HUDEP-2 (cell line): ENCODE measurements at regions not wholly inside any gene's neighbourhood (a gene's known extent, or its start where the extent isn't known, plus 50 kb on each side); places are given as distances from the start of the nearest gene placed in this dataset.

ENCODE experiments used
- DNase-seq, 76 experiments: peaks; one replicate each; lab custom pipeline; 2025; ENCODE audit not compliant: unreplicated experiment in 76 of 76; lab: John Stamatoyannopoulos, UW

DNA sequence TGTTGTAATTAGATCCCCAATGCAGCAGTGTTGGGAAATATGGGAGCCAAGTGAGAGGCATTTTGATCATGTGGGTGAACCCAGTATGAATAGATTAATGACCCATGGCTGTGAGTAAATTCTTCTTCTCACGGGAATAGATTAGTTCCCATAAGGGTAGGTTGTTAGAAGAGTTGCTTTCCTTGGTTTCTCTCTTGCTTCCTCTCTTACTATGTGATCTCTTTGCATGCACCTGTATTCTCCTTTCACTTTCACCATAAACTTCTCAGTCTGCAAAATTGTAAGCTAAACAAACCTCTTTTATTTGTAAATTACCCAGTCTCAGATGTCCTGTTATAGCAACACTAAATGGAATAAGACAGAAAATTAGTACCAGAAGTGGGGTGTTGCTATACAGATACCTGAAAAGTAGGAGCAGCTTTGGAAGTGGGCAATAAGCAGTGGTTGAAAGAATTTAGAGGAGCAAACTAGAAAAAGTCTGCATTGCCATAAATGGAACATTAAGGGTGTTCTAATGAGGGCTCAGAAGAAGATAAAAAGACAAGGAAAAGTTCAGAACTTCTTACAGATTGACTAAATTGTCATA is 1090.0 kb upstream of the ARRDC3 start:
- DNase-seq = no peak

DNA sequence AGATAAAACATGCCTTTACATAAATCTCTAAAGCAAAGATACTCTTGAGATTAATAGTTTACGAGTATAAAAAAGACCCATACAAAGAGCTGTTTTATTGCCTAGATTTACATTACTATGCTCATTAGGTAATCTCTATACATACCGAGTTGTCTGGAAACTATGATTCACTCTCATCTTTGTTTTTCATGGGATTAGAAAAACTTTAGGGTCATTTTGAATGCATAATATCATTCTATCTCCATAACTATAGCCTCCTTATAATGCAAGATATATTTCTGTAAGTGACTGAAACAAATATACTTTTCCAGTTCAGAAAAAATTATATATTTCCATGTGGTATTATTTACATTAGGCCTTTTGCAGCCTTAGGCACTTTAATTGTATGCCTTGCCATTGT is 1088.7 kb upstream of the ARRDC3 start:
- DNase-seq = no peak

DNA sequence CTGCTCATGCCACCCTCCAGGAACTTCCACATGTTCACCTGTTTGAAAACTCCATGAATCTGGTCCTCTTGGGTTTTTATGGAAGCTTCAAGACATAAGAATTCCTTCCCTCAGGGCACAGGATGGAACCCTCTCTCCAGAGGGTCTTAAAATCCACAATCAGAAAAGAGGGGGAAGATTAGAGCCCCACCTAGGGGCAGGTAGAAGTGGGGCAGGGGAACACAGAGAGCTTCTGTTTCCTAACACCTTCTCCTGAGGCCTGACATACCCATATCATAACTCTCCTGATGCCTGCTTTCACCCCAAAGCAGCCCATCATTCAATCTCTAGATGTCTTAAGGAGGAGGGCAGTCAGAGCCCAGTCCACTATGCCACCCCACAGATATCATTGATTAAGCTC is 1087.7 kb upstream of the ARRDC3 start:
- DNase-seq = no peak

DNA sequence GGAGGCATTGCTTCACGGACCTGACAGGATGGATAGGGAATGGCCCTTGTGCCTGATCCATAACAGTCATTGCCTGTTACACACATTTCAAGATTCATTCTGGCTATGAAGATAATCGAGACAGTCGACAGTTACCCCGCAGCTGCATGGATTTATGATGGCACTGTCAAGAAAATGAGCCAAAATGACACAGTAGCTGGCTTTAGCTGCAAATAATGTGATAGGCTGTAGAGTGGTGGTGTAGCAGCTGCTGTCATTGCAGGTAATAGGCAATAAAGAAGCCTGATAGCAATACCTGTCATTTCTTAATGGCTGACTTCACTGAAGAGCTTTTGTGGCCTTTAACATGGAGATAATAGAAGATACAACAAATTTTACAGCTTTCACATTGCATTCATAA is 1085.2 kb upstream of the ARRDC3 start:
- DNase-seq = no peak

DNA sequence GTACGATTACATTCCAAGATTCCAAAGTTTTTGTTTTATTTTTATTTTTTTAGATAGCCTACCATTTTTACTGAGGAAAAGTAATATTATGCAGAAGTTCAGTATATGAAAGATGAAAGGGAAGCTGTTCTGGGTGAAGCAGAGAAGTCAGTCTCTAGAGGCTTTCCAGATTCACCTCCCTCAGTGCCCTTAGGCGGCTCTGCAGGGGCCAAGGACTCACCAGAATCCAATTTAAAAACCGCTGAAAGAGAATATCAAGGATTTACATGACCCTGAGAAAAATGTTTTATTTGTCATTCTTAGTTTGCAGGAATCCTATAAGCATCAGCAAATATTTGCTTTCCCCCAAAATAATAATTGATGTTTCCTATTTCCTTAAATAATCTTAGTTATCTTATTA is 1084.6 kb upstream of the ARRDC3 start:
- no peak for DNase-seq

DNA sequence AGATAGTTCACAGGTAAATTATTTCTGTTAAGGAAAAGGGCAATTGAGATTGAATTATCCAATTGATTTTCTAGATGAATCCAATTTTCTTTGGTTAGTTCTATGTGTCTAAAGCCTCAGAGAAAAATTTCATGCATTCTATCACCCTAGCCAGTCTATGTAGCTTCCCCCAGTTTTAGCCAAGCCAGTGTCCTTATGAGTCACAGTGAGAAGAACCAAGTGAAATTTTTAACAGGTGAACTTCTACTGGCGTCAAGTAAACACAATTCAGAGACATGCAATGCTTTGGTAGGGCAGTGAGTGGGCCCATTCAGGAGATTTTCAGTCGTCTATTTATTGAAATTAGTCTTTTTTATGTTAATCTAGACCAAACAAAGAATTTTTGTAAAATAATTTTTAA is 1077.4 kb upstream of the ARRDC3 start:
- DNase-seq = no peak

DNA sequence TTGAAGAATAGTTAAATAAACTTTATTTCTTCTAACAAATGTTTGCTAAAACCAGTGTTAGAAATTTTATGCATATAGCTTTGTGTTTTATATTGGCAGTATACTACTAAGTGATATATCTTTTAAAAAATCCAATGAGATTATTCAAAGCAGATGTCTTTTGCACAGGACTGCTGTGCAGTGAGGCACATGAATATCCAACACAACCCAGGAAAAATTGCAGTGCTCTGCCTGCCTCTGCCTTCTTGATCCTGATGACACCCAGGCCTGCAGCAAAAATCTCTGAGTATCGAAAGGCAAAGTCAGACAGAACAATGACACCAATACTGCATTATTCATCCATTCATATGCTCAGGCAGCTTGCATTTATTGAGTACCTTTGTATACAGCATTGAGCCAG is 1076.5 kb upstream of the ARRDC3 start:
- DNase-seq = no peak

DNA sequence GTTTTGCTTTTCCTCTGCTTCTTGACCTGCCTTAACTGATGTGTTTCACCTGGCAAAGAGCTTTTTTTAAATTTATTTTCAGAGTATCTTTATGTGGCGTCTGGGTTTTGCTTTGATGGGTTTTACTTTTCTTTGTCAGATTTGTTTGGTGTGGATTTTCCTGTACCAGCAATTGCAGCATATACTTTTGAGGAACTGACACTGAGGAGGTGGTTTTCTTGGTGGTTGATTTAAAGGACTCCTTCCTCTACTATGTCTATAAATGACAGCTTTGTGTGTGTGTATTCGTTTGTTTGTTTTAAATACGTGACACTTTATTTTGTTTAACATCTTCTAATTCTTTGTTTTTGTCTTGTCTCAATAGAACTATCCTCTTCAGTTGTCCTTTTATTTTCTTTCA is 1071.9 kb upstream of the ARRDC3 start:
- no peak for DNase-seq

DNA sequence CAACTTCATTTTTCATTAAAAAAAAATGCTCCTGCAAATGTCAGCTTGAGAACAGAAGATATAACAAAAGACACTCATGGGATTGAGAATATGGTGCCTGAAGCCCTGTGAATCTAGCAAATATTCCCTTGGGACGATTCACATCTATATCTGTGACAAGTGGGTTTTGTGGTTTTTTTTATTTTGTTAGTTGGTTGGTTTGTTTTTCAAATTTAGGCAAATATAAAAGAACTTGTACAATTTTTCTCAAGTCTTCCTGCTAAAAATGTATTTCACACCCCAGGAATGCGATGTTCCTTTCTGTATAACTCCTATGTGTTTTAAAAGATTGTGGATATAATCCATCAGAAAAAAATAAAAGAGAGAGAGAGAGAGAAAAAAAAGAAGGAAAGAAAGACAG is 1061.8 kb upstream of the ARRDC3 start:
- DNase-seq = no peak

DNA sequence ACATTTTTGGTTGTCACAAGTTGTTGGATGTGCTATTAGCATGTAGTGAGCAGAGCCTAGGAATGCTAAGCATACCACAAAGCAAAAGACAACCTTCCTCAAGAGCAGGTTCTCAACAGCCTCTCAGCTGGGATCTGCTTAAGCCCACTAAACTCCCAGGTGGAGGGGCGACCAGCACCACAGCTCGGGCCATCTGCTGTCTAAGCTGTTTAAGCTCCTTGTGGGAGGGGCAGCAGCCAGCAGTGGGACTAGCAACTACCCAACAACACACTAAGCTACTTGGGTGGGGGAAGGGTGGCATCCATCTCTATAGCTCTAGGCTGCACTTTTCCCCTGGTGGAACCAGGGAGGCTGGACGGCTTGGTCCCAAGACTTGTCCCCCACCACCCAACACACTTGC is 1052.7 kb upstream of the ARRDC3 start:
- no peak for DNase-seq

DNA sequence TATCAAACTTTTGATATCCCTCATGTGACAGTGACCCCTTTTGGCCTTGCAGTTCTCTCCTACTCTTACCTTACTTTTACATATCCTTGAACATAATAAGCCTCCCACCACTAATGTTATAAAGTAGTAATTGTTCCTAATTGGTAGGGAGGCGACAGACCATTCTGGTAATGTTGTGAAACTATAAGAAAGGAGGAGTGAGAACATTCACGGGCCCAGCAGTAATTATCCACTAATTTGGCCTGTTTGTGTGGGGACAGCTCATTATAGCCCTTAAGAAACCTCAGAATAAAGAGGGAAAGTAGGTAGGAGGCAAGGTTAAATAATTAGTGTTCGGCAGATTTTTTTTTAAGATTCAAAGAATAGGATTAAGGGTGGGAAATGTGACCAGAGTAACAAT is 1046.5 kb upstream of the ARRDC3 start:
- no peak for DNase-seq

DNA sequence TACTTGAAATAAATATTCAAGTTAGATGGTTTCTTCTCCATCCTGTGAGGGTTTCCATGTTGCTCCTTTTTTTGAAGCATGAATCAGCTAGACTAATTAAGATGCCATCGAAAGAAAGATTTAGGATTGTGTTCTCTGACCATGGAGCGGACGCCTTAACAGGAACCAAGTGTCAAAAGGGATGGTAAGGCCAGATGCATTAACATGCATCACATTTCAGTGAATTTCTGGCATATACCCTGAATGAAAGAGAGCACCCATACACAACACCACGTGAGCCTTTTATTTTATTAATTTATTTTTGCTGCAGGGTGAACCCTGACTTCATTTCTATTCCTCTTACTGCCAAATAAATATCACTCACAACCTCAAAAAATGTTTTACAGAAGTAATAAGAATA is 1045.3 kb upstream of the ARRDC3 start:
- no peak for DNase-seq

DNA sequence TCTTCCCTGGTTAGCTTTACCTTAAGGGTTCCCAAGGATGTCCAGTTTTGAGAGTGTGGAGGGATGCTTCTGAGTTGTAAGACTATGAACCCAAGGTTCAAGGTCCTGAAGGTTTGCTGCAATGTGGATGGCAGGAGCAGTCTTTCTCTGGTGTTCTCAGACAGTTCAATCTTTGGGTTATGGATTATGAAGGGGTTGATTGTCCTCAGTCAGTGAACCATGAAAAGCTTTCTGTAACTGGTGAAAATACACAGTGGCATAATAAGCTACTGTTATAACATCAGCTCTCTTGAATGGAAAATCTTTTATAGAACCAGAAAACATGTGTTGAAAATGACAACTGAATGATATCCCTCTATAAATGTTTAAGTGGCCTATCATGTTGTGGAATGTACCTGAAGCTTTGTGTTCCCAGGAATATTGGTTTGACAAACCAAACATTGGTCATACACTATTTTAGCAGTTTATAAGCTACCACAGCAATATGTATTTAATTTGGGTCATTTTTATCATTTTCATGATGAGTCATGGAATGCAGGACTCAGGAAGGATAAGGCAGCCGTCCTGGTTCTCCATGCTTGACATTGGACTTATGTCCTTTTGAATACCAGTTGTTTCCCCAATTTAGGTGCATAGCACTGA is 1041.8 kb upstream of the ARRDC3 start:
- DNase-seq = no peak

DNA sequence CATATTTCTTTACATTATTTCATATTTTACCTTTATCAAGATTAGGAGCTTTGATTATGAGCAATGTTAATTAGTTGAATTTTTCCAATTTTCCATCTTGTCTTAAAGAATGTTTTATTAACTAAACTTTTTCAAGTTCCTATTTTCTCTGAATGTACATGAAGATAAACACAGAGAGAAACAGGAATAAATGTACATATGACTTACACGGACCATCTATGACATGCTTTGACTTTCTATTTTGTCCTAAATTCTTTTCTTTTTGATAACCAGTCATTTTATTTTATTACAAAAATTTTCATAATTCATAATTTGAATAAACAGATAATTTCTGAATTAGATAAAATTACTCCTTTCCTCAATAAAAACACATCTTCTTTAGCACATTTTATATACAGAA is 1038.8 kb upstream of the ARRDC3 start:
- no peak for DNase-seq

DNA sequence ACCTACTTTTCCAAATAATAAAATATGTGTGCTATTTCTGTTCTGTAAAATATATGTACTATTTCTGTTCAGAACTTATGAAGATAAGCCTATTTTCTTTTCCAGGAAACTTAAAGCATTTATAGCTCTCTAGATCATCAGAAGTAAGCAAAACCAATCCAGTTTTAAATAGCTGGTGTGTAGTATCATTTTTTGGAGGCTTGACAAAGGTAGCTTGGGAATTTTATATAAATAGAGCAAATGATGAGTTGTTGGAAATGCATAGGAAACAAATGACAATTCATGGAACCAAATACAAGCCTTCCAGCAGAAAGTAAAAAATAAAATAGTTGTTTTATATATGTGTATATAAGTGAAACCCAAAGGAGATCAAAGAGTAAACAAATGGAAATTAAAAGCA is 1038.1 kb upstream of the ARRDC3 start:
- DNase-seq = no peak

DNA sequence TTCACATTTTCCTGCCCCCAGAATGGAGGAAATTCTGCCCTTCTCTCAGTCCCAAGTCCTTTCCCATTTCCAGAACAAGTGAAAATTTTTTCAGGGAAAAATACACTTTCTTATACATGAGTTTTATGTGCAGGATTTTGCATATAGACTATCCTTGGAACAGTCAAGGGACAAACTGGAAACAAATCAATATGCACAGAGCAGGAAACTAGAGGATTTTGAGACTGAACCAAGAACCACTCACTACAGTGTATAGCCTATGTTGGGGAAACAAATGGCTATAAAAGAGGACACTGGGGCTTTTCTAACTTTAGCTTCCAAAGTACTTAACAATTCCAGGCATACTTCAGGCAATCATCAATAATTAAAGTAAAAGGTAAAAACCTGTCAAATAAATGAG is 1036.1 kb upstream of the ARRDC3 start:
- no peak for DNase-seq

DNA sequence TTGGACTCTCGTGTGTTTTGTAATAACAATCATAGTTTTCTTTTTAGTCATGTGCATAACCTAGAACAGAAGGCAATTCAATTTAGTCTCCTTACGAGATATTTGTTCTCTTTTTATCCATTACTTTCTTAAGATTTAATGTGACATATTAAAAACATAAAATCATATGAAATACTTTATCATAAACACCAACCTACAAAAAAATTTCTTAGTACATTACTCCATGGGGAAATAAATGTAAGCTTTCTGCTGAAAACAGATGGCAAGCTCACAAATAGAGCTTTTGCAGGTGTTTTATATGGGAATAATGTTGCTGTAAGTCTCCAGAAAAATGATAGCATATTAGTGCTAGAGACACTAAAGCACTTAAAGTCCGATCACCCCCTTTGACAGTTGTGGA is 1035.2 kb upstream of the ARRDC3 start:
- DNase-seq = no peak

DNA sequence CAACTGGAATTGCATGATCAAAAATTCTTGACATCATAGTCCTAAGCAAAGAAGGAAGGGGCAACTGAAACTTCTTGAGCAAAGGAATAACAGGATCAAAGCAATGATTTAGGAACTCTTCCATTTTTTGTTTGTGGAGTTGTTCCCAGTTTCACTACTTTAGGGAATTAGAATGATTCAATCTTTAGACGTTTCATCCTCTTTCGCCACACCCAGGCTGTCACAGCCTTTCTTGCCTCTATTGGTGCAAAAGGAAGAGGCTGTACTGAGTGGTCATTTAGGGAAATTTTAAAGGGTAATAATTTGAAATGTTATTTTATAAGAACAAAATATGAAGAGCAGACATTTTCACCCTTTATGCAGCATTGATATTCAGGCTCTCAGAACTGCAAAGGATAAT is 1026.0 kb upstream of the ARRDC3 start:
- no peak for DNase-seq

DNA sequence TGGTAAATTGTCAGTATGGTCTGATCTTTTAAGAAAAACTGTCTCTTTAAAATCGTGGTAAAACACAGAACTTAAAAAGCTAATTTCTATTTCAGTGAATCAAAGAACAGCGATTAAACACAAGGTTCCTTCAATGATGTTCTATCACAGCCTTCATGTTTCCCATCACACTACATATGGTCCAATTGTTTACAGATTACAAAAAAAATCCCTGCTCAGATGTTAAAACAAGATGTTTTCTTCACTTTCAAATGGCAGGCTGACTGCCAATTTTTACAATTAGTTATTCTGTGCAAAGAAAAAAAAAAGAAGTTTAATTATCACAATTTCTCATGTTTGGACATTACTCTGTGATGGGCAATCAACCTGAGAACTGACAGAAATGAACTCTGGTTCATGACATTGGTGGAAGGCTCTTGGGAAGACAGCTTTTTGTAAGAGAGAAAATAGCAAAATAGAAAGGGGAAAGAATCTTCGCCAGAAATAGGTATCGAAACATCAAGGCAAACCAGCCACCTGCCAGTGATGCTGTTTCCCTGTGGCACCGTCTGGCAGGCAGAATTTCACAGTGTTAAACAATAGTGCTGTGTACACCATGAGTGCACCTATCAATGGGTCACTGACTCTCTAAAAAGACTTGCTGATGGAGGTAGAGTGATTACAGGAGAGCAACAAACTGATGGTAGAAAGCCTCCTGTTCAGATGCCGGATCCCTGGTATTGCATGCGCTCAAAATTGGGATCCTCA is 1020.0 kb upstream of the ARRDC3 start:
- DNase-seq = no peak

DNA sequence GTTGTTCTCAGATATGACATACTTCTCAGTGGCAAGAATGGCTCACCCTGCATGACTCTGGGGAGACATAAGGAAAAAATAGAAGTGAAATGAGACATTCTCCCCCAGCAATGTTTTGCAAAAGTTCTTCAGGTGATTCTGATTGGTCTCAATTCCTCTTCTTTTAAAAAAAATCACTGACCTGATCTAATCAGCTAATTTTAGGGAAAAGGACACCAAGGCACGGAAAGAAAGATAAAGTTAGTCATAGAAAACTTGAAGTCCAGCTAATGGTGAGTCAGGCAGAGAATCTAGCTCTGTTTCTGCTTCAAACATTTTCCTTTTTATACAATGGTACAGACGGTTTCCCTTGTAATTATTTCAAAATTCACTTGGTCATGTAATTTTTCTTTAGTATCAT is 1018.9 kb upstream of the ARRDC3 start:
- DNase-seq = no peak

DNA sequence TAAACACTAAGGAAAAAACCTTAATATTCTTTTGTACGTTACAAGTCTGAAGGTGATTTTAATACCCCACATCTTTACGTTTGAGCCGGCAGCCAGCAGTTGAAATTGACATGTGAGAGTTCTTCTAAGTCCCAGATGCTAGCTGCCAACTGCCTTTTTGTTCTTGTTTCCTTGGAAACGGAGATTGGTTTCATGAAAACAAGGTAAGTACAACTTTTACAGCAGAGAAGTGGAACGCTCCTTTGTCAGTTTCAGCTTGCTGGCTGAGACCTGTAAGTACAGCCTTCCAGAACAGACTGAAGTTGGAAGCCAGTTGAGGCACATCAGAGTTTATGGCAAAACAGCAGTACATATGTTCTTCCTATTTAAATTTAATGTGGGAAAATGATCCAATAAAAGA is 1018.4 kb upstream of the ARRDC3 start:
- DNase-seq = no peak

DNA sequence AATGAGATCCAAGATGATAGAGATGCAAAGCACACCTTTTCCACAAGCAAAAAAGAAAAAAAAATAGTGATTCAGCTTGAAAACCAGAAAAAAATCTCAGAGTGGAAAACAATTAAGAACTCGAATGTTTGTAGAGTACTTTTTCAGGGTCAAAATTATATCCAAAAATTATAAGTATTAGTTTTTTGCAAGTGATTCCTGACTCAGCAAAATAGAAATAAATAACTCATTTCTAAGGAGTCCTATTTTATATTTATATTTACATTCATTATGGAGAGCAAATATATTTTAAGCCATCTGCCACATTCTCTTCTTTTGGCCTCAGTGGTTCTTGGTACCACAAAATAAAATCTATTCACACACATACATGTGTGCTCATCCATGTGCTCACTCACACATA is 1011.8 kb upstream of the ARRDC3 start:
- no peak for DNase-seq
